ELR (cell line): ENCODE measurements at regions not wholly inside any gene's neighbourhood (a gene's known extent, or its start where the extent isn't known, plus 50 kb on each side); places are given as distances from the start of the nearest gene placed in this dataset.

Experiments used
- DNase-seq: peaks from one replicate; pipeline ENCODE4 v3.0.0-alpha.2; 2015; ENCODE audit warnings: low read depth

- DNase-seq = no peak
These were observed 565.2 kb upstream of the DPPA4 start for GRCh38 chr3:109902549-109902948.

- no peak for DNase-seq
These were observed 565.8 kb upstream of the DPPA4 start for GRCh38 chr3:109903100-109903499.

- no peak for DNase-seq
These were observed 573.4 kb upstream of the DPPA4 start for GRCh38 chr3:109910772-109911171.

GRCh38 chr3:109918740-109919139, 581.4 kb upstream of the DPPA4 start:
- no peak for DNase-seq

- DNase-seq = no peak
These were observed 583.4 kb upstream of the DPPA4 start for GRCh38 chr3:109920749-109921148.

GRCh38 chr3:109921509-109921908, 584.2 kb upstream of the DPPA4 start:
- no peak for DNase-seq

- DNase-seq = no peak
These were observed 585.5 kb upstream of the DPPA4 start for GRCh38 chr3:109922856-109923255.

- no peak for DNase-seq
These were observed 586.1 kb upstream of the DPPA4 start for GRCh38 chr3:109923431-109923830.

GRCh38 chr3:109924196-109924595, 586.9 kb upstream of the DPPA4 start:
- no peak for DNase-seq

- peak; percentile 8 for DNase-seq
These were observed 589.0 kb upstream of the DPPA4 start for GRCh38 chr3:109926376-109926775.

GRCh38 chr3:109927161-109927560, 589.8 kb upstream of the DPPA4 start:
- DNase-seq = peak; percentile 99

- peak; percentile 44 for DNase-seq
These were observed 590.4 kb upstream of the DPPA4 start for GRCh38 chr3:109927726-109928125.

- peak; percentile 42 for DNase-seq
These were observed 593.2 kb upstream of the DPPA4 start for GRCh38 chr3:109930582-109930981.

GRCh38 chr3:109933576-109933975, 596.2 kb upstream of the DPPA4 start:
- DNase-seq = no peak

GRCh38 chr3:109939817-109940216, 602.5 kb upstream of the DPPA4 start:
- peak; percentile 7 for DNase-seq

GRCh38 chr3:109943181-109943580, 605.8 kb upstream of the DPPA4 start:
- no peak for DNase-seq

- no peak for DNase-seq
These were observed 607.5 kb upstream of the DPPA4 start for GRCh38 chr3:109944836-109945235.

GRCh38 chr3:109952924-109953323, 615.6 kb upstream of the DPPA4 start:
- DNase-seq = no peak

- DNase-seq = no peak
These were observed 626.5 kb upstream of the DPPA4 start for GRCh38 chr3:109963831-109964230.

- peak; percentile 4 for DNase-seq
These were observed 636.4 kb upstream of the DPPA4 start for GRCh38 chr3:109973733-109974132.

GRCh38 chr3:109977897-109978296, 640.6 kb upstream of the DPPA4 start:
- no peak for DNase-seq

- DNase-seq = no peak
These were observed 644.9 kb upstream of the DPPA4 start for GRCh38 chr3:109982201-109982600.

- no peak for DNase-seq
These were observed 647.6 kb upstream of the DPPA4 start for GRCh38 chr3:109984976-109985375.

- peak; percentile 25 for DNase-seq
These were observed 648.7 kb upstream of the DPPA4 start for GRCh38 chr3:109985943-109986555.

GRCh38 chr3:109994853-109995252, 657.5 kb upstream of the DPPA4 start:
- no peak for DNase-seq
